HEK293 (cell line): ENCODE measurements at regions not wholly inside any gene's neighbourhood (a gene's known extent, or its start where the extent isn't known, plus 50 kb on each side); places are given as distances from the start of the nearest gene placed in this dataset.

ENCODE experiments used
- CTCF ChIA-PET: fragments of 350-600 bp; formaldehyde crosslinking; extraction: SDS; loops from one replicate; lab custom pipeline; 2021; ENCODE audit warnings: antibody characterized with exemption; lab: Yijun Ruan, JAX
- POLR2A ChIA-PET: fragments of 300-600 bp; formaldehyde crosslinking; extraction: SDS; loops from one replicate; lab custom pipeline; 2020; ENCODE audit warnings: antibody characterized with exemption, inconsistent platforms; lab: Yijun Ruan, JAX
- H3K27ac ChIP-seq: fragments of 200-500 bp; sonication (Bioruptor generic); 2 replicates; pipeline ENCODE4 v1.5.1; 2014; ENCODE audit warnings: low read depth, low read length, control low read depth, inconsistent platforms; ENCODE audit errors: extremely low read depth
- H3K36me3 ChIP-seq, 2 experiments: fragments of 200-500 bp in 1 of 2; sonication (Bioruptor generic) in 1 of 2; 1 replicate in 1 of 2; 2 replicates in 1 of 2; pipeline ENCODE4 v1.5.1; 2014 to 2017; ENCODE audit warnings: inconsistent platforms in 2 of 2, low read length in 2 of 2; ENCODE audit not compliant: control insufficient read depth in 2 of 2, insufficient read depth in 1 of 2
- H3K4me1 ChIP-seq: fragments of 200-500 bp; sonication (Bioruptor generic); 2 replicates; pipeline ENCODE4 v1.5.1; 2014; ENCODE audit warnings: mild to moderate bottlenecking, low read length, inconsistent platforms; ENCODE audit not compliant: control insufficient read depth, insufficient read depth
- H3K4me3 ChIP-seq: 2 replicates; pipeline ENCODE4 v1.5.1; 2011; ENCODE audit warnings: low read depth, mild to moderate bottlenecking, control low read depth, low read length, moderate library complexity
- H3K9me3 ChIP-seq: fragments of 200-500 bp; sonication (Bioruptor generic); 2 replicates; pipeline ENCODE4 v1.5.1; 2014; ENCODE audit warnings: low read depth, low read length, inconsistent platforms; ENCODE audit not compliant: control insufficient read depth, insufficient read depth
- CTCF ChIP-seq: fragments of 450-650 bp; formaldehyde crosslinking; IDR thresholded peaks from 2 replicates; pipeline ENCODE4 v1.5.1; 2016; ENCODE audit warnings: missing biosample characterization, missing genetic modification characterization
- FEZF1 ChIP-seq: fragments of 450-650 bp; formaldehyde crosslinking; IDR thresholded peaks from 2 replicates; pipeline ENCODE4 v1.5.1; 2016; ENCODE audit warnings: missing biosample characterization, missing genetic modification characterization
- GLIS2 ChIP-seq: fragments of 450-650 bp; formaldehyde crosslinking; IDR thresholded peaks from 2 replicates; pipeline ENCODE4 v1.5.1; 2016; ENCODE audit warnings: missing biosample characterization, missing genetic modification characterization
- HOXC10 ChIP-seq: sonication (generic); formaldehyde crosslinking; IDR thresholded peaks from 2 replicates; pipeline ENCODE4 v1.8.1; 2023; ENCODE audit warnings: mild to moderate bottlenecking, missing genetic modification reagents
- KLF10 ChIP-seq: fragments of 450-650 bp; IDR thresholded peaks from 2 replicates; pipeline ENCODE4 v1.5.1; 2018; ENCODE audit warnings: missing biosample characterization, mild to moderate bottlenecking, missing genetic modification characterization
- PRDM10 ChIP-seq: fragments of 450-650 bp; formaldehyde crosslinking; IDR thresholded peaks from 2 replicates; pipeline ENCODE4 v1.5.1; 2016; ENCODE audit warnings: missing biosample characterization, missing genetic modification characterization
- PRDM6 ChIP-seq: fragments of 450-650 bp; formaldehyde crosslinking; IDR thresholded peaks from 2 replicates; pipeline ENCODE4 v1.5.1; 2017; ENCODE audit warnings: missing biosample characterization, missing genetic modification characterization
- ZNF175 ChIP-seq: fragments of 450-650 bp; formaldehyde crosslinking; IDR thresholded peaks from 2 replicates; pipeline ENCODE4 v1.5.1; 2016; ENCODE audit warnings: missing biosample characterization, missing genetic modification characterization
- ZNF324 ChIP-seq: fragments of 450-650 bp; formaldehyde crosslinking; IDR thresholded peaks from 2 replicates; pipeline ENCODE4 v1.5.1; 2016; ENCODE audit warnings: missing biosample characterization, missing genetic modification characterization
- ZNF501 ChIP-seq: fragments of 450-650 bp; formaldehyde crosslinking; IDR thresholded peaks from 2 replicates; pipeline ENCODE4 v1.5.1; 2016; ENCODE audit warnings: missing biosample characterization, missing genetic modification characterization
- ZNF549 ChIP-seq: fragments of 450-650 bp; IDR thresholded peaks from 2 replicates; pipeline ENCODE4 v1.5.1; 2018; ENCODE audit warnings: missing biosample characterization, missing genetic modification characterization, mild to moderate bottlenecking, inconsistent platforms, moderate library complexity
- ZNF580 ChIP-seq: fragments of 450-650 bp; formaldehyde crosslinking; IDR thresholded peaks from 2 replicates; pipeline ENCODE4 v1.5.1; 2016; ENCODE audit warnings: missing biosample characterization, missing genetic modification characterization
- ZNF596 ChIP-seq: fragments of 450-650 bp; IDR thresholded peaks from 2 replicates; pipeline ENCODE4 v1.5.0; 2018; ENCODE audit warnings: missing biosample characterization, mild to moderate bottlenecking, missing genetic modification characterization, moderate library complexity
- ZNF626 ChIP-seq: fragments of 450-650 bp; sonication (Bioruptor Pico); formaldehyde crosslinking; IDR thresholded peaks from 2 replicates; pipeline ENCODE4 v1.5.1; 2018; ENCODE audit warnings: missing biosample characterization, missing genetic modification characterization, inconsistent platforms
- ZNF654 ChIP-seq: fragments of 450-650 bp; formaldehyde crosslinking; IDR thresholded peaks from 2 replicates; pipeline ENCODE4 v1.5.1; 2016; ENCODE audit warnings: low read depth, missing biosample characterization, missing genetic modification characterization
- ZNF660 ChIP-seq: fragments of 450-650 bp; IDR thresholded peaks from 2 replicates; pipeline ENCODE4 v1.5.1; 2018; ENCODE audit warnings: missing biosample characterization, mild to moderate bottlenecking, missing genetic modification characterization
- ZNF704 ChIP-seq: fragments of 450-650 bp; formaldehyde crosslinking; IDR thresholded peaks from 2 replicates; pipeline ENCODE4 v1.5.1; 2016; ENCODE audit warnings: missing biosample characterization, missing genetic modification characterization
- ZNF707 ChIP-seq: fragments of 450-650 bp; formaldehyde crosslinking; IDR thresholded peaks from 2 replicates; pipeline ENCODE4 v1.5.1; 2016; ENCODE audit warnings: missing biosample characterization, missing genetic modification characterization
- ZNF768 ChIP-seq: fragments of 450-650 bp; formaldehyde crosslinking; IDR thresholded peaks from 2 replicates; pipeline ENCODE4 v1.5.1; 2018; ENCODE audit warnings: missing biosample characterization, mild to moderate bottlenecking, missing genetic modification characterization
- ZSCAN5A ChIP-seq: fragments of 450-650 bp; formaldehyde crosslinking; IDR thresholded peaks from 2 replicates; pipeline ENCODE4 v1.5.1; 2016; ENCODE audit warnings: missing biosample characterization, missing genetic modification characterization

- no peaks in the 10 kb centered on the region for H3K9me3 ChIP-seq
- H3K4me1 ChIP-seq, result peaks cover 32% of the 10 kb centered on the region
- CTCF ChIA-PET, result interaction anchor here (0.6 to 6.8 kb wide), 12 partner anchors 9 to 367 kb away, joined by 3 to 69 read pairs (median 6); no protein-coding TSS in a partner anchor
- no peak overlapping the region for H3K4me3 ChIP-seq
- no peak for TF ChIP-seq HOXC10 (CRISPR knock-in tag)
- TF ChIP-seq ZNF768, result no peak
- TF ChIP-seq ZNF704 (tag by site-specific recombination), result no peak
- TF ChIP-seq, all 188 proteins: peak for 0
- POLR2A ChIA-PET, result no interaction called here
- Histone ChIP-seq H3K27ac (no peak overlapping the region), H3K36me3 (no peaks in the 10 kb centered on the region)
Measured at GRCh38 chr6:133183691-133184090, 57.5 kb upstream of the EYA4 start.

GRCh38 chr6:133184798-133185372 lies 56.3 kb upstream of the EYA4 start:
- H3K36me3 ChIP-seq, result no peaks in the 10 kb centered on the region
- TF ChIP-seq CTCF (peak; percentile 32; the same call in 1 of the 2 replicates), ZNF549 (tag by site-specific recombination) (0 out of 2 replicates have a peak, but pooled peaks have one; percentile 17), GLIS2 (tag by site-specific recombination) (no peak), ZNF654 (tag by site-specific recombination) (peak; percentile 65), PRDM10 (peak; percentile 61), ZNF596 (tag by site-specific recombination) (no peak), ZNF660 (tag by site-specific recombination) (0 out of 2 replicates have a peak, but pooled peaks have one; percentile 16), ZNF501 (tag by site-specific recombination) (0 out of 2 replicates have a peak, but pooled peaks have one; percentile 36), KLF10 (tag by site-specific recombination) (no peak)
- TF ChIP-seq, all 188 proteins: peak for 6
- Histone ChIP-seq H3K9me3 (no peaks in the 10 kb centered on the region), H3K4me1 (peaks cover 36% of the 10 kb centered on the region), H3K27ac (no peak overlapping the region), H3K4me3 (no peak overlapping the region)
- POLR2A ChIA-PET, result no interaction called here
- CTCF ChIA-PET, result interaction anchor here (0.5 to 6.8 kb wide), 42 partner anchors 10 to 912 kb away, joined by 3 to 69 read pairs (median 4); no protein-coding TSS in a partner anchor

GRCh38 chr6:133185731-133186130 lies 55.4 kb upstream of the EYA4 start:
- POLR2A ChIA-PET, result no interaction called here
- peaks cover 36% of the 10 kb centered on the region for H3K4me1 ChIP-seq
- no peaks in the 10 kb centered on the region for H3K36me3 ChIP-seq
- CTCF ChIA-PET, result interaction anchor here (0.6 to 6.8 kb wide), 38 partner anchors 10 to 912 kb away, joined by 3 to 69 read pairs (median 4); no protein-coding TSS in a partner anchor
- H3K9me3 ChIP-seq, result no peaks in the 10 kb centered on the region
- H3K4me3 ChIP-seq, result no peak overlapping the region
- no peak overlapping the region for H3K27ac ChIP-seq
- TF ChIP-seq ZNF324, result no peak
- no peak for TF ChIP-seq ZNF175
- no peak for TF ChIP-seq ZNF707 (tag by site-specific recombination)
- TF ChIP-seq ZSCAN5A (tag by site-specific recombination), result no peak
- no peak for TF ChIP-seq ZNF626
- no peak for TF ChIP-seq ZNF580 (tag by site-specific recombination)
- peak; percentile 66 for TF ChIP-seq PRDM6 (tag by site-specific recombination)
- TF ChIP-seq ZNF768, result no peak
- TF ChIP-seq FEZF1 (tag by site-specific recombination), result peak; percentile 78
